ENCODE measurements at regions not wholly inside any gene's neighbourhood (a gene's known extent, or its start where the extent isn't known, plus 50 kb on each side); places are given as distances from the start of the nearest gene placed in this dataset.

GRCh38 chr9:79013715-79014610, 557.8 kb upstream of the TLE4 start:
- TF ChIP-seq POLR2AphosphoS5 (IDR thresholded peaks at IDR 0.05), result no peak
- TF ChIP-seq POLR2A (IDR thresholded peaks at IDR 0.05), result no peak
- TF ChIP-seq CTCF (IDR thresholded peaks at IDR 0.05), result no peak
- no peaks in the 10 kb centered on the region for H3K36me3 ChIP-seq
- H3K27me3 ChIP-seq, result no peaks in the 10 kb centered on the region
- no peaks in the 10 kb centered on the region for H3K4me1 ChIP-seq
- H3K9me3 ChIP-seq, result no peaks in the 10 kb centered on the region
- DNase-seq (ENCODE audit: low spot score in 2 of 2), result no peak
- H3K4me3 ChIP-seq, result no peak overlapping the region
- intact Hi-C loops (cut with DNase I; ENCODE audit: low total_unique reads), result no loop called here
- H3K27ac ChIP-seq, result no peak overlapping the region

DNA sequence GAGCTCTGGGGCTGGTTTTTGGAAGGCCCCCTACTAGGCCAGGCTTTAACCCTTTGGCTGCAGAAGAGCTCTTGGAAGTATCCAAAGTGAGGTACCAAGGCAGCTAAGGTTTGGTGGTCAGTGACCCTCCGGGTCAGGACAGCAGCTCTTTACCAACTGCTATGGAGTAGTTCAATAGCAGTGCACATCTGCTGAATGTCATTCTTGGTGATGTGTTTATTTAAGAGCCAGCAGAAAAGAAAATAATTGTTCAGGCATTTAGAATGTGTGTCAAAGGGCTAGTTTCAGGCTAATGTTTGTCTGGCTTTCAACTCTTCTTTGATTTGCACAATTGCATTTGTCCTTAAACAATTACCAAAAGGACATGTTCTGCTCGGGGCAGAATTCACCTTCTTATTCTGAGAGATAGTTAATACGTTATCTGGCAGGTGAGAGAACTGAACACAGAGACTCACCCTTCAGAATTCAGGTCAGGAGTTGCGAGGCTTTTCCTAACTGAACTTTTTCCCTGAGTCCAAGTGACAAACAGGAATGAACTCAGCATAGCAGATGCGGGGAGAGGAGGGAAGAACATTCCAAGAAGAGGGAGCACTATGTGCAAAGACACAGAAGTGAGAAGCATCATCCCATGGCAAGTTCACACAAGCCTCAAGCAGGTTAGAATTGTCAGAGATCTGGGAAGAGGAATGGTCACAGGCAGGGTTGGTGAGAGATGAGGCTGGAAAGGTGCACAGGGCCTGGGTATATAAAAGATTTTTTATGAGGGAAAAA, 556.7 kb upstream of the TLE4 start:
- Histone ChIP-seq H3K4me3 (no peak overlapping the region), H3K4me1 (no peaks in the 10 kb centered on the region), H3K36me3 (no peaks in the 10 kb centered on the region), H3K9me3 (no peaks in the 10 kb centered on the region), H3K27me3 (no peaks in the 10 kb centered on the region), H3K27ac (no peak overlapping the region)
- no peak for TF ChIP-seq POLR2AphosphoS5 (IDR thresholded peaks at IDR 0.05)
- TF ChIP-seq POLR2A (IDR thresholded peaks at IDR 0.05), result no peak
- TF ChIP-seq CTCF (IDR thresholded peaks at IDR 0.05), result no peak
- intact Hi-C loops (cut with DNase I; ENCODE audit: low total_unique reads), result no loop called here
- no peak for DNase-seq (ENCODE audit: low spot score in 2 of 2)

GRCh38 chr9:79015951-79016350, 555.8 kb upstream of the TLE4 start:
- no peaks in the 10 kb centered on the region for H3K9me3 ChIP-seq
- no peaks in the 10 kb centered on the region for H3K27me3 ChIP-seq
- DNase-seq (ENCODE audit: low spot score in 2 of 2), result no peak
- no peaks in the 10 kb centered on the region for H3K4me1 ChIP-seq
- no peak overlapping the region for H3K4me3 ChIP-seq
- TF ChIP-seq POLR2A (IDR thresholded peaks at IDR 0.05) (no peak), POLR2AphosphoS5 (IDR thresholded peaks at IDR 0.05) (no peak), CTCF (IDR thresholded peaks at IDR 0.05) (no peak)
- no peaks in the 10 kb centered on the region for H3K36me3 ChIP-seq
- no peak overlapping the region for H3K27ac ChIP-seq
- intact Hi-C loops (cut with DNase I; ENCODE audit: low total_unique reads), result no loop called here

- no peaks in the 10 kb centered on the region for H3K36me3 ChIP-seq
- DNase-seq (ENCODE audit: low spot score in 2 of 2), result no peak
- no peak overlapping the region for H3K27ac ChIP-seq
- intact Hi-C loops (cut with DNase I; ENCODE audit: low total_unique reads), result no loop called here
- H3K27me3 ChIP-seq, result no peaks in the 10 kb centered on the region
- no peaks in the 10 kb centered on the region for H3K4me1 ChIP-seq
- no peak overlapping the region for H3K4me3 ChIP-seq
- H3K9me3 ChIP-seq, result peaks cover 0 to 6% of the 10 kb centered on the region in 2 donors
- TF ChIP-seq CTCF (IDR thresholded peaks at IDR 0.05) (no peak), POLR2A (IDR thresholded peaks at IDR 0.05) (no peak), POLR2AphosphoS5 (IDR thresholded peaks at IDR 0.05) (no peak)
Observed at GRCh38 chr9:79020276-79020675, 551.5 kb upstream of the TLE4 start.

GRCh38 chr9:79021084-79021483, 550.7 kb upstream of the TLE4 start:
- no peak overlapping the region for H3K4me3 ChIP-seq
- H3K36me3 ChIP-seq, result no peaks in the 10 kb centered on the region
- no peak for DNase-seq (ENCODE audit: low spot score in 2 of 2)
- no peak for TF ChIP-seq POLR2A (IDR thresholded peaks at IDR 0.05)
- no peak for TF ChIP-seq POLR2AphosphoS5 (IDR thresholded peaks at IDR 0.05)
- TF ChIP-seq CTCF (IDR thresholded peaks at IDR 0.05), result no peak
- intact Hi-C loops (cut with DNase I; ENCODE audit: low total_unique reads), result no loop called here
- H3K4me1 ChIP-seq, result no peaks in the 10 kb centered on the region
- no peak overlapping the region for H3K27ac ChIP-seq
- no peaks in the 10 kb centered on the region for H3K27me3 ChIP-seq
- peaks cover 0 to 6% of the 10 kb centered on the region in 2 donors for H3K9me3 ChIP-seq

Measured in breast epithelium (tissue), 4 donors.